ENCODE measurements at regions not wholly inside any gene's neighbourhood (a gene's known extent, or its start where the extent isn't known, plus 50 kb on each side); places are given as distances from the start of the nearest gene placed in this dataset.
"Not testable (repeated sequence)": the region's sequence is repeated elsewhere in the genome, so short reads cannot be mapped to it uniquely, and the experiment has no call there.

GRCh38 chrX:8105531-8105930 lies 65.5 kb downstream of the VCX2 start:
- DNase-seq (ENCODE audit: low spot score): no peak

- DNase-seq (ENCODE audit: low spot score): no peak
Measured at GRCh38 chrX:8103655-8104054, 67.4 kb downstream of the VCX2 start.

DNA sequence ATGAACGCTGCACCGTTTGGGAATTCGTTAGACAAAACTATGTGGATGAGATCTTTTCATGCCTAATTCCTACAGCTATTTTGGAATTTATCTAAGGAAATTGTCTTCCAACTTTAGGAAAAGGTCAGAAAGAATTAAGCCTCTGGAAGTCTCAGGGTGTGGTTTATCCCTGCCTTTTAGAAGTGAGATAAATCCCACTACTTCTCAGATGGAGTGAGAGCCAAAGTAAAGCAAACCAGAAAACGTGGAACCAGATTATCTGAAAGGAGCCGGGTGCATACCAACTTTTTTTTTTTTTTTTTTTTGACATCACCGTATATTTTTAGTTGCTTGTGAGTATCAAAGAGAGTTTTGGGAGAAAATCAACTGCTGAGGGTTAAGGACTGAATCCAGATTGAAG lies 79.6 kb downstream of the VCX2 start:
- no peak for DNase-seq (ENCODE audit: low spot score)

DNA sequence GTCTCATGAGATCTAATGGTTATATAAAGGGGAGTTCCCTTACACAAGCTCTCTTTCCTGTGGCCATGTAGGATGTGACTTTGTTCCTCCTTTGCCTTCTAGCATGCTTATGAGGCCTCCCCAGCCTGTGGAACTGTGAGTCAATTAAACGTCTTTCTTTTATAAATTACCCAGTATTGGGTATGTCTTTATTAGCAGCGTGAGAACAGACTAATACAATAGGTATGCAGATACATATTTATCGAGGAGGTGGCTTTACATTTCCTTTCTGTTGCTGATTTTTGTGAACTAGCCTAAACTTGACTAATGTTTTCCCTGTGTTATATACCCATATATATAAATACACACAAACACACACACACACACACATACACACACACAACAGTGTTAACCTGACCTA lies 80.2 kb downstream of the VCX2 start:
- DNase-seq (ENCODE audit: low spot score): no peak

DNA sequence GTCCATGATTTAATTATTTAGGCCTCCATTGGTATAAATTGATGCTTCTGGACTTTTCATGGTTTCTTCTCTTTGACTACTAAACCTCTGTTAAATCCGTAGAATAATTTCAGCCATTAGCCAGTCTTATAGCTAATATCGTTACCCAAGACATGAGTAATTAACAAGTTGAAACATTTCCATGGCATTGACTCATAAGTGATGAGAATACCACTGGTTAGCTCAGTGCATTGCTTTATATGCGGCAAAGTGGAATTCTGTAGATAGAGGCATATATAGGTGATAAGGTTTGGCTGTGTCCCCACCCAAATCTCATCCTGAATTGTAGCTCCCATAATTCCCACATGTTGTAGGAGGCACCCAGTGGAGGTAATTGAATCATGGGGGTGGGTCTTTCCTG lies 80.6 kb downstream of the VCX2 start:
- DNase-seq (ENCODE audit: low spot score): no peak

DNA sequence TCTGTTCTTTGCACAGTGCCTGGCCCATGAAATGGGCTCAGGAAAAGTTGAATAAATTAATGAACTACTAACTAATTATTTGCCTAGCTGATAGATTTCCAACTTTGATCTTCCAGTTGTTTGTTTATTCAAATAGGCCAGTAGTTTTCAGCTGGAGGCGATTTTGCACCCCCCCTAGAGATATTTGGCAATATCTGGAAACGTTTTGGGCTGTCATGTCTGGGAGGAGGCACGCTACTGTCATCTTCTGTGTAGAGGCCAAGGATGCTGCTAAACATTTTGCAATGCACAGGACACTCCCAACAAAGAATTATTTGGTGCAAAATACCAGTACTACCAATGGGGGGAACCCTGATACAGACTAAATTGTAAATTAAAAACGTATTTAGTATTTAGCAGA lies 81.9 kb downstream of the VCX2 start:
- no peak for DNase-seq (ENCODE audit: low spot score)

DNA sequence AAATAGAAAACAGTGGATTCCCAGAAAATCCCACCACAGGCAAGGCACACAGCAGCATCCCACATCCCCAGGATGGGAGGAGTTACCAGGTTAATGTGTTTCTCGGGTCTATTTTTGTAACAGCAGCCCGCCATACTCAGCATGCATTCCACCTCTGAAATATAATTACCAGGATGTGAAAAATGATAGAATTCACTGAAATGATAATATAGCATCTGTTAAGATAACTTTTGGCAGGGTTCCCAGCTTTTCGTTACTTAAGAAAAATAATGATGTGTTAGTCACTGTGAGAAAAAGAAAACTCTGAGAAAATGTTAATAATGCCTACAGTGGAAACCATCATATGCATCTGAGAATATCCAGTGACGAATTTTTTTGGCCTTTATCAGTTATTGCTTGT lies 87.1 kb downstream of the VCX2 start:
- DNase-seq (ENCODE audit: low spot score): no peak

DNA sequence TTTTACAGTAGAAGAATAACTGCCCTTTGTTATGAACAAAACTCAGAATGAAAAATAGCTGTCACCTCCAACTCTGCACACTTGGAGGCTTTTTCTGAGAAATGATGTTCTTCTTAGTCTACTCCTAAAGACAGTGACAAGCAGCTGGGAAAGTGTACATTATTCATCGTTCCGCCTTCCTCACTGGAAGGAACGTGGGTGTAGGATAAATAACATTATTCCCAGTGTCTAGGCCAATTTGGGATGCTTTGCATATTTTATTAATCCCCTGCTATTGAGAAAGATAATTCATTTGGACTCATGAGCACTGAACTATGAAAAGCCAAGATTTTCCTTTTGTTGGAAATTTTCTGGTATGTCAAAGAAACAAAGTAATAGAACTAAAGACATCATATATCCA lies 87.8 kb downstream of the VCX2 start:
- DNase-seq (ENCODE audit: low spot score): no peak

DNA sequence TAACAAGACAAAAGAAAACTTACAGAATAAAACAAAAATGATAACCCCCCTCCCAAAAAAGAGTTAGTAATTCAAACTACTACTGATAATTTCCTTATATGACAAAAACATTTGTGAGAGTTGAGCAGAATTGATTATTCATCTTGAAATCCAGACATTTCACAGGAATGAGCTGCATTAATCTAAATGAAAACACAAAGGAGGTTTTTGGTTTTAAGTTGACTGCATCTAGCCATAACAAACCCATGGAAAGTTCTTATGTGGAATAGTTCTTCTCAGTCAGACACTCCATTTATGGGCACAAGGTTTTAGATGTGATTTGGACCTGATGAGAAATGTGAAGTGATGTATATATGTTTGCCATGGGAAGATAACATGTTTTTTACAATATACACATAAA lies 95.4 kb downstream of the VCX2 start:
- no peak for DNase-seq (ENCODE audit: low spot score)

DNA sequence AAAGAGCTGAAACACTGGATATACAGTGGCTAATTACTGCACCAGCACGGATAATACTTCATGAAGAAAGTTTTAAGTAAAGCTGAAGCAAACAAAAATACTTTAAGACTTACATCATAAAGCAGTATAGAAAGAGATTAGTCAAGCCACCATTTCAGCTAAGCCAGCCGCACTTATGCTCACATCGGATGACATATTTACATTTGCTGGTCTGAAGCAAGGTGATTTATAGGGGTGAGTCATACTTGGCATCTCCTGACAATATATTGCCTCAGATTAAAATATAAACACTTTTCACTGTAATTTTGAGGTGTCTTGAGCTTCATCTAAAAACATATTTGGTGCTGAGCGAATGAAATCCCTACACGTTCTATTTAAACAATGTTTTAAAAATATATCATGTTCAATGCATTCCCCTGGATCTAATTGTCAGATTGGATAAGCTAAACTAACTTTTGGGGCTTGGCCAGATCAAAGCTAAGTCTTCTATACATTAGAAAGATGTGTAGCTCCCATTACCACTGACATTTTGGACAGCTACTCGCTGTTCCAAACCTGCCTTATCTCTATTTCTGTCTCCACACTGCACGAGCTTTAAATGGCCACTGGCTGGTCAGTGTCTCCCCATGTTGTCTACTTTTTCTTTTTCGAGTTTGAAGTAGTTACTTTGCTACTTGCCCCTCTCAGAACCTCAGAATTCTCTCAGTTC lies 103.2 kb downstream of the VCX2 start:
- DNase-seq (ENCODE audit: low spot score): no peak

DNA sequence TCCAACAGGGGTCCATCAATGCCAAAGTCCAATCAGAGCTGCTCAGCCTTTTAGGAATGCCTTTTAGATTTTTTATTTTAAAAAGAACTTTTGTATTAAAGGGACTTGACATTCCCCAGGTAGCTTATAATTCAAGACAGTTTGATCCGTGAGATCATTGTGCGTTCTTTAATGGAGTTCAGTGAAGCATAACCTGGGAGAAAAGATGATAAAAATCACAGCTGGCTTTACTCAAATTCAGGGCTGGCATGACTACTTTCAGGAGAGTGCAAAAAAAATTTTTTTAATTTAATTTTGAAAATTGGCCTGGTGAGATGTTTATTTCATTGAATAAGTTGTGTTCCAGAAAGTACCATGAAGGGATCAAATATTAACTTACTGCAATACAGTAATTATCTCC lies 118.2 kb downstream of the VCX2 start:
- DNase-seq (ENCODE audit: low spot score): no peak

- DNase-seq (ENCODE audit: low spot score): no peak
Measured at GRCh38 chrX:8049827-8050226, 121.2 kb downstream of the VCX2 start.

GRCh38 chrX:8048466-8048865 lies 121.3 kb upstream of the PNPLA4 start:
- no peak for DNase-seq (ENCODE audit: low spot score)

- DNase-seq (ENCODE audit: low spot score): no peak
Measured at GRCh38 chrX:8044947-8045346, 117.7 kb upstream of the PNPLA4 start.

GRCh38 chrX:8043546-8043945 lies 116.3 kb upstream of the PNPLA4 start:
- DNase-seq (ENCODE audit: low spot score): no peak

DNA sequence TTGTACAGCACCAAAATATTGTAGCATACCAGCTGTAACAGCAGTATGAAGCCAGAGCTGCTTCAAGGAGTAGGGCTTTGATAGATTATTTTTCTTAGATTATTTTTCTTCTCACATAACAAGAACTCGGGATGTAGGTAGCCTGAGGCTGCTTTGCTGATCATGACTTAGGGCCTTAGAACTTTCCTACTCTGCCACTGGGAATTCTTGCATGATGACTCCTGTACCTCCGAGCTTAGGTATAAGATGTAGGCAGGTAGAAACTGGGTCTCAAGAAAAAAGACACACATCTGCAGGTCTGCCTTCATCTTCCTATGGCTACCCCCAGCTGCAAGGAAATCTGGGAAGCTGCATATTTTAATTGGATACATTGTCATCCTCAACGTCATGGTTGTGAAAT lies 115.9 kb upstream of the PNPLA4 start:
- no peak for DNase-seq (ENCODE audit: low spot score)

DNA sequence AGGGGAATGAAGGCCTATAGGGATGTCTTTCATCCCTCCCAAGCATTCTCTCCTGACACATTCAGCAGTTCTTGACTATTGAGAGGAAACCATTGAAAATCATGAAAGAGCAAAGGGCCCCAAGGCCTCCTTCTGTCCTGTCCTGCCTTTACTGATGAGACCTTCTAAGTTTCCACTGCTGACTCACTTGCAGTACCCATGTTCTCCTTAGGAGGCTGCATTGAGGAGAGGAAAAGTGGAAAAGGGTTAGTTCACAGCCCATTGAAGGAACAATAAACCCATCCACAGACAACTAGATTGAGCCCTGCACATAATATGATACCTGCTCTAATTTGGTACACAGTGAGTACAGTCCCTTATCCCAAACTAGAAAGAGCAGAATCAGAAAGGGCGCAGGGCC lies 115.1 kb upstream of the PNPLA4 start:
- DNase-seq (ENCODE audit: low spot score): peak; percentile 23

DNA sequence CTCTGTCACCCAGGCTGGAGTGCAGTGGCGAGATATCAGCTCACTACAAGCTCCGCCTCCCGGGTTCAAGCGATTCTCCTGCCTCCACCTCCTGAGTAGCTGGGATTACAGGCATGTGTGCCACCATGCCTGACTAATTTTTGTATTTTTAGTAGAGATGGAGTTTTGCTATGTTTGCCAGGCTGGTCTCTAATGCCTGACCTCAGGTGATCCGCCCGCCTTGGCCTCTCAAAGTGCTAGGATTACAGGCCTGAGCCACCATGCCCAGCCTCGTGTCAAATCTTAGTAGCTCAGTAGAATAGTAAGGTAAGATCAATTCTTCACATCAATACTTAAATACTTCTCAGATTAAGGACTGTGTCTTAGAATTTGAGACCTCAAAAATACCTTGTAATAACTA lies 112.5 kb upstream of the PNPLA4 start:
- DNase-seq (ENCODE audit: low spot score): not testable (repeated sequence)

GRCh38 chrX:8037593-8038348 lies 110.6 kb upstream of the PNPLA4 start:
- no peak for DNase-seq (ENCODE audit: low spot score)

GRCh38 chrX:8036914-8037313 lies 109.7 kb upstream of the PNPLA4 start:
- DNase-seq (ENCODE audit: low spot score): no peak

DNA sequence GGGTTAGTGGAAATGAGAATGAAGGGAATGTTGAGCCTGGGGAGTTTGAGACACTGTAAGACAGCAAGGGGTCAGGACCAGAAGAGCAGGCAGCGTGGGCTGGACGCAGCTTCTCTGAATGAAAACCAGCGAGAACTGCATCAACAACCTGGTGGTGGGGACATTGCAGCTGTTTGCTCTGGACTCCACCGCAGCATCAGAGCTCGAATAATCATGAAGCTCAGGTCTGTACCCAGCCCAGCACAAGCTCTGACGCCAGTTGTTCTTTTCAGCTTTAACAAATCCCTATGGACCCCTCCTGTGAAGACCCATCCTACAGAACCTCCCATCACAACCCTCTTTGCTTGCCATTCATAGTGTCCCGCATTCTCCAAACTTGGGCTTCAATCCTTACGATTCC lies 106.8 kb upstream of the PNPLA4 start:
- DNase-seq (ENCODE audit: low spot score): no peak

GRCh38 chrX:8033175-8033574 lies 106.0 kb upstream of the PNPLA4 start:
- peak; percentile 67 for DNase-seq (ENCODE audit: low spot score)

- DNase-seq (ENCODE audit: low spot score): no peak
Measured at GRCh38 chrX:8030361-8030760, 103.1 kb upstream of the PNPLA4 start.

DNA sequence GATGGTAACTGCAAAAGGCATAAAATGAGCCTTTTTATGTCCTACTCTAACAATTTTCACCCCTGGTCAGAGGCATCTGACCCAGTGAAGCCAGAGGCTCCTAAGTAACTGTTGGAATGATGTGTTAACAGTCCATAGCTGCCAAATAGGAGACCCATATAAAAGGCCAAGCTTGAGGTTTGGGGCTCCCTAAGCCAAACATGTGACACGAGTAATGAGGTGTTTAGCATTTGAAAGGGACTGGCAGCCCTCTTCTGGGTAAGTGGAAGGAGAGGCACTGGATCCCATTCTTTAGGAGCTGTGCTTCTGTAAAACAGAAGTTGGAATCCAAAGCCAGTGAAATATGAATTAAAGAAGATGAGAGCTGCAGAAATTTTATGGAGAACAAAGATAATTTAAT lies 100.6 kb upstream of the PNPLA4 start:
- no peak for DNase-seq (ENCODE audit: low spot score)

All from kidney tubule cell (primary cell).